IMR-90 (cell line): ENCODE measurements at regions not wholly inside any gene's neighbourhood (a gene's known extent, or its start where the extent isn't known, plus 50 kb on each side); places are given as distances from the start of the nearest gene placed in this dataset.

Experiments
- ATAC-seq: fragments of 200-7000 bp; cut with Tn5 transposase; 2 replicates; pipeline ENCODE4 v1.9.1; 2020; ENCODE audit warnings: low read depth, mild to moderate bottlenecking, moderate library complexity
- BruUV-seq: library from RNA; stranded (reverse); fragments of 400-500 nt; replicated peaks from 2 replicates; lab custom pipeline; 2021; lab: Mats Ljungman, UMichigan
- CTCF ChIA-PET: fragments of 300-600 bp; formaldehyde crosslinking; extraction: SDS; loops from one replicate; lab custom pipeline; 2021; ENCODE audit warnings: antibody characterized with exemption; lab: Yijun Ruan, JAX
- POLR2A ChIA-PET: fragments of 300-600 bp; sonication (Branson Sonifier 250); formaldehyde crosslinking; loops from one replicate; lab custom pipeline; 2022; ENCODE audit warnings: antibody characterized with exemption; ENCODE audit not compliant: unreplicated experiment; lab: Charles Lee
- DNase-seq: peaks from one replicate; pipeline ENCODE4 v3.0.0; 2013
- H2AFZ ChIP-seq: replicated peaks from 2 replicates; pipeline ENCODE3; 2013; ENCODE audit warnings: low read length, mild to moderate bottlenecking; ENCODE audit not compliant: poor library complexity
- H2AK5ac ChIP-seq: 2 replicates; pipeline ENCODE4 v1.6.1; 2013; ENCODE audit warnings: low read depth, low read length, inconsistent platforms
- H2AK9ac ChIP-seq: replicated peaks from 2 replicates; pipeline ENCODE3; 2013; ENCODE audit warnings: mild to moderate bottlenecking, low read depth, low read length, moderate library complexity; ENCODE audit not compliant: poor library complexity
- H2BK120ac ChIP-seq: 2 replicates; pipeline ENCODE4 v1.6.1; 2013; ENCODE audit warnings: low read depth, low read length, inconsistent platforms
- H2BK15ac ChIP-seq: 3 replicates; pipeline ENCODE4 v1.6.1; 2013; ENCODE audit warnings: low read depth, low read length, inconsistent platforms
- H2BK20ac ChIP-seq: 2 replicates; pipeline ENCODE4 v1.6.1; 2013; ENCODE audit warnings: low read depth, mild to moderate bottlenecking, inconsistent platforms, low read length, moderate library complexity
- H2BK5ac ChIP-seq: 2 replicates; pipeline ENCODE4 v1.6.1; 2013; ENCODE audit warnings: mild to moderate bottlenecking, low read depth, low read length, inconsistent platforms; ENCODE audit not compliant: poor library complexity, severe bottlenecking
- H3K14ac ChIP-seq: replicated peaks from 2 replicates; pipeline ENCODE4 v1.6.1; 2013; ENCODE audit warnings: low read depth, low read length, inconsistent platforms
- H3K18ac ChIP-seq: 2 replicates; pipeline ENCODE4 v1.6.1; 2013; ENCODE audit warnings: low read depth, low read length, control low read depth
- H3K23ac ChIP-seq: 2 replicates; pipeline ENCODE4 v1.6.1; 2013; ENCODE audit warnings: low read depth, low read length, inconsistent platforms
- H3K27ac ChIP-seq: 2 replicates; pipeline ENCODE4 v1.5.1; 2013; ENCODE audit warnings: mild to moderate bottlenecking, control low read depth, low read length; ENCODE audit not compliant: insufficient read depth
- H3K27me3 ChIP-seq: 2 replicates; pipeline ENCODE4 v1.6.1; 2013; ENCODE audit warnings: low read length; ENCODE audit not compliant: control insufficient read depth, insufficient read depth
- H3K36me3 ChIP-seq: 2 replicates; pipeline ENCODE4 v1.6.1; 2013; ENCODE audit warnings: low read length, mixed read lengths; ENCODE audit not compliant: control insufficient read depth, insufficient read depth
- H3K4ac ChIP-seq: 2 replicates; pipeline ENCODE4 v1.6.1; 2013; ENCODE audit warnings: low read depth, low read length, inconsistent platforms
- H3K4me1 ChIP-seq: 2 replicates; pipeline ENCODE4 v1.6.1; 2013; ENCODE audit warnings: low read length, mixed read lengths; ENCODE audit not compliant: control insufficient read depth, insufficient read depth
- H3K4me2 ChIP-seq: 2 replicates; pipeline ENCODE4 v1.6.1; 2013; ENCODE audit warnings: low read depth, mild to moderate bottlenecking, control low read depth, low read length, moderate library complexity
- H3K4me3 ChIP-seq: 2 replicates; pipeline ENCODE4 v1.5.1; 2013; ENCODE audit warnings: low read depth, mild to moderate bottlenecking, control low read depth, low read length, moderate library complexity; ENCODE audit not compliant: insufficient read depth
- H3K56ac ChIP-seq: 2 replicates; pipeline ENCODE4 v1.6.1; 2013; ENCODE audit warnings: low read length, inconsistent platforms; ENCODE audit not compliant: insufficient read depth; ENCODE audit errors: extremely low read depth
- H3K79me1 ChIP-seq, 2 experiments: 2 replicates each; pipeline ENCODE4 v1.6.1; 2013; ENCODE audit warnings: low read length in 2 of 2, inconsistent platforms in 1 of 2, low read depth in 1 of 2
- H3K9ac ChIP-seq: 2 replicates; pipeline ENCODE4 v1.6.1; 2013; ENCODE audit warnings: low read depth, low read length, control low read depth
- H3K9me1 ChIP-seq: 2 replicates; pipeline ENCODE4 v1.6.1; 2013; ENCODE audit warnings: low read length, inconsistent platforms; ENCODE audit not compliant: insufficient read depth
- H3K9me3 ChIP-seq: 2 replicates; pipeline ENCODE4 v1.6.1; 2013; ENCODE audit warnings: low read length; ENCODE audit not compliant: control insufficient read depth, insufficient read depth
- H4K20me1 ChIP-seq: 2 replicates; pipeline ENCODE4 v1.6.1; 2013; ENCODE audit warnings: low read length, inconsistent platforms; ENCODE audit not compliant: insufficient read depth
- H4K5ac ChIP-seq: 2 replicates; pipeline ENCODE4 v1.6.1; 2013; ENCODE audit warnings: mild to moderate bottlenecking, low read depth, low read length, control low read depth
- H4K8ac ChIP-seq, 2 experiments: 2 replicates each; pipeline ENCODE4 v1.6.1; 2013; ENCODE audit warnings: low read depth in 2 of 2, low read length in 2 of 2, control low read depth in 1 of 2, inconsistent platforms in 1 of 2
- H4K91ac ChIP-seq: 2 replicates; pipeline ENCODE4 v1.6.1; 2013; ENCODE audit warnings: low read depth, low read length, inconsistent platforms; ENCODE audit not compliant: insufficient read depth
- BHLHE40 ChIP-seq: fragments of 150-350 bp; IDR thresholded peaks from 2 replicates; pipeline ENCODE4 v1.6.1; 2016; ENCODE audit warnings: mild to moderate bottlenecking, low read depth, low read length
- CEBPB ChIP-seq: IDR thresholded peaks from 2 replicates; pipeline ENCODE4 v1.6.1; 2012; ENCODE audit warnings: low read depth, low read length, improper control_type of control experiment
- MAZ ChIP-seq: IDR thresholded peaks from 2 replicates; pipeline ENCODE4 v1.6.1; 2012; ENCODE audit warnings: low read depth, mild to moderate bottlenecking, low read length, improper control_type of control experiment, moderate library complexity, borderline replicate concordance
- WGBS, 2 experiments: methylation state at CpG; one replicate each; pipeline versions ENCODE4 v1.1.5 to v1.1.7; 2013; ENCODE audit warnings: missing lambda C conversion rate in 2 of 2; ENCODE audit not compliant: insufficient read length in 1 of 2; ENCODE audit errors: extremely low coverage in 2 of 2; 5-methylcytosine and 5-hydroxymethylcytosine counted together
- dilution Hi-C: fragments of 300-500 bp; cut with HindIII; formaldehyde crosslinking; loops from one replicate; pipeline ENCODE4 v1.14.3; 2018; ENCODE audit warnings: low sequenced_read_pairs; ENCODE audit not compliant: unreplicated experiment
- in situ Hi-C: fragments of 300-500 bp; cut with MboI; formaldehyde crosslinking; loops from 3 replicates; pipeline ENCODE4 v1.14.3; 2019; ENCODE audit warnings: low sequenced_read_pairs, inconsistent platforms, mixed read lengths
- intact Hi-C: fragments of 100-400 bp; cut with micrococcal nuclease; formaldehyde crosslinking; loops from 2 replicates; pipeline ENCODE4 v1.10.0; 2022
- TF ChIP-seq, protein P1 (sequence below): conservative IDR thresholded peaks from 2 replicates; pipeline ENCODE4 v1.5.1; 2012; ENCODE audit warnings: mild to moderate bottlenecking, low read depth, low read length, improper control_type of control experiment

DNA sequence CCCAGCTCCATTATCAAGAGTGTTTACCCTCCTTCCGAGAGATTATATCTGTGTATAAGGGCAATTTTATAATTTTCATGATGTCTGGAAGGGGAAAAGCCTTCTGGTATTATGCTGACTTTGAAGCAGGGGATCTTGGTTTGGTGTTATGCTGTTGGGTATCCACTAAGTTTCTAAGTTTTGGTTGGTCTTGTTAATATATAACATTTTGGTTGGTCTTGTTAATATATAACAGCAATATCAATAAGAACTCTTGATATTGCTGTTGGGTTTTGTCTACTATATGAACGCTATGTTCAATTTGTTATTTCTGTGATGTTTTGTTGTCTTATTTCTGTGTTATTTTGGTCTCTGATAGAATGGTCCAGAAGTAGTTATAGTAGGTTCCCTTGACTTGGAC, 349.2 kb upstream of the LRFN5 start:
- Histone ChIP-seq H3K4me2 (no peak overlapping the region), H4K91ac (no peak overlapping the region), H2BK120ac (no peak overlapping the region), H3K9me1 (no peaks in the 10 kb centered on the region), H3K4ac (no peak overlapping the region), H3K14ac (no peak overlapping the region), H3K79me1 (no peaks in the 10 kb centered on the region), H3K4me3 (no peak overlapping the region), H2AK5ac (no peak overlapping the region), H3K36me3 (no peaks in the 10 kb centered on the region), H3K27ac (no peak overlapping the region), H4K8ac (no peak overlapping the region), H3K9me3 (peaks cover 10% of the 10 kb centered on the region), H3K9ac (no peak overlapping the region), H4K20me1 (no peaks in the 10 kb centered on the region), H2BK20ac (no peak overlapping the region), H3K18ac (no peak overlapping the region), H3K27me3 (no peaks in the 10 kb centered on the region), H3K23ac (no peak overlapping the region), H4K5ac (no peak overlapping the region), H2BK5ac (no peak overlapping the region), H3K56ac (no peak overlapping the region), H2AK9ac (no peak overlapping the region), H2AFZ (no peak overlapping the region), H3K4me1 (no peaks in the 10 kb centered on the region), H2BK15ac (no peak overlapping the region)
- intact Hi-C loops (no loop called here), dilution Hi-C loops (no loop called here), in situ Hi-C loops (no loop called here)
- TF ChIP-seq MAZ (no peak), CEBPB (no peak), BHLHE40 (no peak)
- TF ChIP-seq, protein P1, sequence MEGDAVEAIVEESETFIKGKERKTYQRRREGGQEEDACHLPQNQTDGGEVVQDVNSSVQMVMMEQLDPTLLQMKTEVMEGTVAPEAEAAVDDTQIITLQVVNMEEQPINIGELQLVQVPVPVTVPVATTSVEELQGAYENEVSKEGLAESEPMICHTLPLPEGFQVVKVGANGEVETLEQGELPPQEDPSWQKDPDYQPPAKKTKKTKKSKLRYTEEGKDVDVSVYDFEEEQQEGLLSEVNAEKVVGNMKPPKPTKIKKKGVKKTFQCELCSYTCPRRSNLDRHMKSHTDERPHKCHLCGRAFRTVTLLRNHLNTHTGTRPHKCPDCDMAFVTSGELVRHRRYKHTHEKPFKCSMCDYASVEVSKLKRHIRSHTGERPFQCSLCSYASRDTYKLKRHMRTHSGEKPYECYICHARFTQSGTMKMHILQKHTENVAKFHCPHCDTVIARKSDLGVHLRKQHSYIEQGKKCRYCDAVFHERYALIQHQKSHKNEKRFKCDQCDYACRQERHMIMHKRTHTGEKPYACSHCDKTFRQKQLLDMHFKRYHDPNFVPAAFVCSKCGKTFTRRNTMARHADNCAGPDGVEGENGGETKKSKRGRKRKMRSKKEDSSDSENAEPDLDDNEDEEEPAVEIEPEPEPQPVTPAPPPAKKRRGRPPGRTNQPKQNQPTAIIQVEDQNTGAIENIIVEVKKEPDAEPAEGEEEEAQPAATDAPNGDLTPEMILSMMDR, result no peak
- ChIA-PET CTCF (no interaction called here), POLR2A (no interaction called here)
- no CpG with 5 or more reads among the region's 2 CpGs for WGBS, 2 experiments
- BruUV-seq, result no TSS peak
- ATAC-seq, result no peak
- DNase-seq, result no peak
